ENCODE measurements at regions not wholly inside any gene's neighbourhood (a gene's known extent, or its start where the extent isn't known, plus 50 kb on each side); places are given as distances from the start of the nearest gene placed in this dataset.

DNA sequence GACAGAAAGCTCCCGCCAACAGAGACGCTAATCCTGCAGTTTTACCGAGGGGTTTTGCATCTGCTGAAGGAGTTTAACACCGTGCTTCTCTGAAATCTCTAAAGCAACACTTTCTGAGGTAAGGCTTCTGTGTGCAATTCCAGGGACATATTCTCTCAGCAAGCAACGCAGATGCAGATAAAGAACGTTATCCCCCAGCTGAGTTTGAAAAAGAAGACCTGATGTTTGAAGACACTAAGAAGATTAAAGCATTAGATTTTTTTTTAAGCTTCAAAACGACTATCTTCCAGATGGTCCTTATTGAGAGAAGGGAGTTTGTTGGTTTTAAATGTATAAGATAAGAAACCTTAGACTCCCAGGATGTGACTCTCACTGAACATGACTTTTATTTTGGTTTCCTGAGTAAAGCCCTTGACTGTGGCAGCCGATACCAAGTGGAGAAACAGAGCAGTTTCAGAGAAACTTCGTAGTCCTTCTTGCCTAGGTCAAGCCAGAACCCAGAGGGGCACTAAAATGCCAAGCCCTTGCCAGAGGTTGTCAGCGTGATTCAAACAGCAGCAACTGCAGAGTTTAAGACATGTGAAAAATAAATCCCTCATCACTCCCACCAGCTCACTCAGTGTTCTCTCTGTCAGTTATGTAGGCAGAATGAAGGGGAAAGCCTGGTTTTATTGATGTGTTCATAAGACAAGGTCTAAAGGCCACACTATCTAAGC is 353.3 kb upstream of the CNR1 start:
- Histone ChIP-seq H3K36me3 (no peaks in the 10 kb centered on the region), H3K4me1 (ENCODE audit: low read depth) (peaks cover 6% of the 10 kb centered on the region), H3K9me3 (ENCODE audit: low read depth) (no peaks in the 10 kb centered on the region), H3K27ac (no peak overlapping the region), H3K27me3 (no peaks in the 10 kb centered on the region), H3K4me3 (no peak overlapping the region)
- peak in 1 of 2 donors; percentile 7 for DNase-seq (ENCODE audit: low read depth in 1 of 2, low spot score in 1 of 2)
- no peak for TF ChIP-seq CTCF (IDR thresholded peaks at IDR 0.05; ENCODE audit: low read depth, low read length)

DNA sequence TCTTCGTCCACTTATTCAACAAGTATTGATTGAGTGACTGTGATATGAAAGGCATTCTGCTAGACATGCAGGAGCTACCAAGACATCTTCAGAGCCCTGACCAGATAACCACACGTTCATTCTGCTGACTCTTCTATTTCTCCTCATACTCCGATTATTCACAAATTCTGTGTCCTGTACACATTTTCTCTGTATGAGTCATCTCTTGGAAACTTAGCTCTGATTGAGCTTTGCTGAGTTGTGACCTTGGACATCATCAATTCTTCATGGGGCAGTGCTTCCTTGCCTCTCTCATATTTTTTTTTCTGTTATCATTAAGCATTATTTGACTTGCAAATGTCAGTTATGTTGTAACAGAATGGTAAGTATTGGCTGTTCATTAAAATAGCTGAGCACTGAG is 351.6 kb upstream of the CNR1 start:
- no peak for TF ChIP-seq CTCF (IDR thresholded peaks at IDR 0.05; ENCODE audit: low read depth, low read length)
- DNase-seq (ENCODE audit: low read depth in 1 of 2, low spot score in 1 of 2) = no peak
- Histone ChIP-seq H3K4me3 (no peak overlapping the region), H3K4me1 (ENCODE audit: low read depth) (peaks cover 6% of the 10 kb centered on the region), H3K9me3 (ENCODE audit: low read depth) (no peaks in the 10 kb centered on the region), H3K27ac (no peak overlapping the region), H3K27me3 (no peaks in the 10 kb centered on the region), H3K36me3 (no peaks in the 10 kb centered on the region)

- Histone ChIP-seq H3K4me3 (no peak overlapping the region), H3K27ac (no peak overlapping the region), H3K9me3 (ENCODE audit: low read depth) (no peaks in the 10 kb centered on the region), H3K36me3 (no peaks in the 10 kb centered on the region), H3K4me1 (ENCODE audit: low read depth) (peaks cover 3% of the 10 kb centered on the region), H3K27me3 (no peaks in the 10 kb centered on the region)
- no peak for DNase-seq (ENCODE audit: low read depth in 1 of 2, low spot score in 1 of 2)
- no peak for TF ChIP-seq CTCF (IDR thresholded peaks at IDR 0.05; ENCODE audit: low read depth, low read length)
Observed at GRCh38 chr6:88513920-88514319, 347.8 kb upstream of the CNR1 start.

DNA sequence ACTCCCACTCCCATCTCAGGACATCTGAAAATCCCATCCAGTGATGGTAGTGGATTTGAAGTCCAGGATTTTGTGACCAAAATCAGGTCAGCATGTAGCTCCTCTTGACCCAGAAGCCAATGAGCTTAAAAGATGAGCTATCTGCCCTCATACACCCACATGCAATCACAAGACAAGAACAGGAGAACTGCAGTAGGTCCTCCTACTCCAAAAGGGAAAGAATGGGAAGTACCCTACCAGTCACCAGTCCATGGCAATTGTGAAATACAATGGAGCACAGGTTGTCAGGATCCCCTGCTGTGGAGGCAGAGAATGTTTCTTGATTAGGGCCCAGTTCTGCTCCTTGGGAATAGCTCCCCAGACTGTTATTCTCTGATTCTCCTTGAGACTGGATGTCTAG is 347.3 kb upstream of the CNR1 start:
- Histone ChIP-seq H3K27ac (no peak overlapping the region), H3K27me3 (no peaks in the 10 kb centered on the region), H3K9me3 (ENCODE audit: low read depth) (no peaks in the 10 kb centered on the region), H3K36me3 (no peaks in the 10 kb centered on the region), H3K4me1 (ENCODE audit: low read depth) (peaks cover 3% of the 10 kb centered on the region), H3K4me3 (no peak overlapping the region)
- no peak for DNase-seq (ENCODE audit: low read depth in 1 of 2, low spot score in 1 of 2)
- TF ChIP-seq CTCF (IDR thresholded peaks at IDR 0.05; ENCODE audit: low read depth, low read length) = no peak

GRCh38 chr6:88512951-88513350 is 346.8 kb upstream of the CNR1 start:
- DNase-seq (ENCODE audit: low read depth in 1 of 2, low spot score in 1 of 2) = no peak
- Histone ChIP-seq H3K9me3 (ENCODE audit: low read depth) (no peaks in the 10 kb centered on the region), H3K4me1 (ENCODE audit: low read depth) (peaks cover 3% of the 10 kb centered on the region), H3K36me3 (no peaks in the 10 kb centered on the region), H3K4me3 (no peak overlapping the region), H3K27me3 (no peaks in the 10 kb centered on the region), H3K27ac (no peak overlapping the region)
- TF ChIP-seq CTCF (IDR thresholded peaks at IDR 0.05; ENCODE audit: low read depth, low read length) = no peak
